IMR-90 (cell line): ENCODE measurements at regions not wholly inside any gene's neighbourhood (a gene's known extent, or its start where the extent isn't known, plus 50 kb on each side); places are given as distances from the start of the nearest gene placed in this dataset.

Source experiments
- BHLHE40 ChIP-seq: fragments of 150-350 bp; IDR thresholded peaks from 2 replicates; pipeline ENCODE4 v1.6.1; 2016; ENCODE audit warnings: mild to moderate bottlenecking, low read depth, low read length
- CEBPB ChIP-seq: IDR thresholded peaks from 2 replicates; pipeline ENCODE4 v1.6.1; 2012; ENCODE audit warnings: low read depth, low read length, improper control_type of control experiment
- CHD1 ChIP-seq: IDR thresholded peaks from 2 replicates; pipeline ENCODE4 v1.6.1; 2012; ENCODE audit warnings: low read depth, low read length, improper control_type of control experiment
- MAFK ChIP-seq: IDR thresholded peaks from 2 replicates; pipeline ENCODE4 v1.6.1; 2012; ENCODE audit warnings: low read depth, low read length, improper control_type of control experiment
- MAZ ChIP-seq: IDR thresholded peaks from 2 replicates; pipeline ENCODE4 v1.6.1; 2012; ENCODE audit warnings: low read depth, mild to moderate bottlenecking, low read length, improper control_type of control experiment, moderate library complexity, borderline replicate concordance
- MXI1 ChIP-seq: IDR thresholded peaks from 2 replicates; pipeline ENCODE4 v1.6.1; 2012; ENCODE audit warnings: low read depth, mild to moderate bottlenecking, low read length, moderate library complexity, borderline replicate concordance
- NFE2L2 ChIP-seq: fragments of 150-350 bp; IDR thresholded peaks from 2 replicates; pipeline ENCODE4 v1.6.1; 2016; ENCODE audit warnings: low read depth, mild to moderate bottlenecking, low read length
- POLR2A ChIP-seq: IDR thresholded peaks from 2 replicates; pipeline ENCODE4 v1.6.1; 2012; ENCODE audit warnings: mild to moderate bottlenecking, low read depth, low read length
- RAD21 ChIP-seq: IDR thresholded peaks from 2 replicates; pipeline ENCODE4 v1.6.1; 2012; ENCODE audit warnings: low read length, improper control_type of control experiment
- SMC3 ChIP-seq: fragments of 150-350 bp; IDR thresholded peaks from 2 replicates; pipeline ENCODE4 v1.6.1; 2016; ENCODE audit warnings: low read depth, mild to moderate bottlenecking, antibody characterized with exemption, low read length, moderate library complexity
- TF ChIP-seq, protein P1 (sequence below): conservative IDR thresholded peaks from 2 replicates; pipeline ENCODE4 v1.5.1; 2012; ENCODE audit warnings: mild to moderate bottlenecking, low read depth, low read length, improper control_type of control experiment
- TF ChIP-seq, protein P2 (sequence below): fragments of 150-350 bp; IDR thresholded peaks from 2 replicates; pipeline ENCODE4 v1.6.1; 2017; ENCODE audit warnings: mild to moderate bottlenecking, antibody characterized with exemption, low read length, low read depth
- TF ChIP-seq, protein P3 (sequence below): fragments of 150-350 bp; IDR thresholded peaks from 2 replicates; pipeline ENCODE4 v1.6.1; 2016; ENCODE audit warnings: low read depth, mild to moderate bottlenecking, low read length, moderate library complexity, borderline replicate concordance

DNA sequence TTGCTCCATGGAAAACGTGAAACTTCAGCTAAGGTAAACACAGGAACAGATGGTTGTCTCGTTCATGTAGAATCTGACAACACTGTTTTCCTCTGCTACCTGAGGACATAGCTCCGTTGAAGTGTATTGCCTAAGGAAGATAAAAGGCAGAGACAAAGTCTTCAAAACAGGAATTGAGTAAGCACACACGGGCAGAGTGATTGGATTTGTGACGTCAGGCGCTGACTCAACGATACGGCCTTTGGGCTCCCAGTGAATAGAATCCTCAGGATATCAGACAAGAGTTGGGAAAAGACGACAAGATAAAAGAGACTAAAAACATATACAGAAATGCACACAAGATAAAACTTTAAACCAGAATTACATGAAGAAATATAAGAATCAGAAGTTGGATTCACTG lies 787.1 kb upstream of the CTNND2 start:
- TF ChIP-seq POLR2A (no peak), SMC3 (no peak), NFE2L2 (no peak), MAFK (no peak), CHD1 (no peak), MAZ (no peak), RAD21 (no peak), MXI1 (no peak), BHLHE40 (no peak), CEBPB (no peak)
- TF ChIP-seq, protein P1, sequence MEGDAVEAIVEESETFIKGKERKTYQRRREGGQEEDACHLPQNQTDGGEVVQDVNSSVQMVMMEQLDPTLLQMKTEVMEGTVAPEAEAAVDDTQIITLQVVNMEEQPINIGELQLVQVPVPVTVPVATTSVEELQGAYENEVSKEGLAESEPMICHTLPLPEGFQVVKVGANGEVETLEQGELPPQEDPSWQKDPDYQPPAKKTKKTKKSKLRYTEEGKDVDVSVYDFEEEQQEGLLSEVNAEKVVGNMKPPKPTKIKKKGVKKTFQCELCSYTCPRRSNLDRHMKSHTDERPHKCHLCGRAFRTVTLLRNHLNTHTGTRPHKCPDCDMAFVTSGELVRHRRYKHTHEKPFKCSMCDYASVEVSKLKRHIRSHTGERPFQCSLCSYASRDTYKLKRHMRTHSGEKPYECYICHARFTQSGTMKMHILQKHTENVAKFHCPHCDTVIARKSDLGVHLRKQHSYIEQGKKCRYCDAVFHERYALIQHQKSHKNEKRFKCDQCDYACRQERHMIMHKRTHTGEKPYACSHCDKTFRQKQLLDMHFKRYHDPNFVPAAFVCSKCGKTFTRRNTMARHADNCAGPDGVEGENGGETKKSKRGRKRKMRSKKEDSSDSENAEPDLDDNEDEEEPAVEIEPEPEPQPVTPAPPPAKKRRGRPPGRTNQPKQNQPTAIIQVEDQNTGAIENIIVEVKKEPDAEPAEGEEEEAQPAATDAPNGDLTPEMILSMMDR, result no peak
- TF ChIP-seq, protein P2, sequence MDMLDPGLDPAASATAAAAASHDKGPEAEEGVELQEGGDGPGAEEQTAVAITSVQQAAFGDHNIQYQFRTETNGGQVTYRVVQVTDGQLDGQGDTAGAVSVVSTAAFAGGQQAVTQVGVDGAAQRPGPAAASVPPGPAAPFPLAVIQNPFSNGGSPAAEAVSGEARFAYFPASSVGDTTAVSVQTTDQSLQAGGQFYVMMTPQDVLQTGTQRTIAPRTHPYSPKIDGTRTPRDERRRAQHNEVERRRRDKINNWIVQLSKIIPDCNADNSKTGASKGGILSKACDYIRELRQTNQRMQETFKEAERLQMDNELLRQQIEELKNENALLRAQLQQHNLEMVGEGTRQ, result no peak
- TF ChIP-seq, protein P3, sequence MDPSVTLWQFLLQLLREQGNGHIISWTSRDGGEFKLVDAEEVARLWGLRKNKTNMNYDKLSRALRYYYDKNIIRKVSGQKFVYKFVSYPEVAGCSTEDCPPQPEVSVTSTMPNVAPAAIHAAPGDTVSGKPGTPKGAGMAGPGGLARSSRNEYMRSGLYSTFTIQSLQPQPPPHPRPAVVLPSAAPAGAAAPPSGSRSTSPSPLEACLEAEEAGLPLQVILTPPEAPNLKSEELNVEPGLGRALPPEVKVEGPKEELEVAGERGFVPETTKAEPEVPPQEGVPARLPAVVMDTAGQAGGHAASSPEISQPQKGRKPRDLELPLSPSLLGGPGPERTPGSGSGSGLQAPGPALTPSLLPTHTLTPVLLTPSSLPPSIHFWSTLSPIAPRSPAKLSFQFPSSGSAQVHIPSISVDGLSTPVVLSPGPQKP, result no peak
